Left lung (tissue), 4 donors: ENCODE measurements at regions not wholly inside any gene's neighbourhood (a gene's known extent, or its start where the extent isn't known, plus 50 kb on each side); places are given as distances from the start of the nearest gene placed in this dataset.

Source experiments
- ATAC-seq: fragments of 200-7000 bp; cut with Tn5 transposase; one replicate; pipeline ENCODE4 v1.9.1; 2020; ENCODE audit warnings: moderate library complexity
- DNase-seq, 4 donors: peaks; one replicate each; pipeline ENCODE4 v3.0.0-alpha.2; 2013 to 2020
- H3K27ac ChIP-seq, 2 donors: fragments of 200-600 bp; sonication (generic) in 1 of 2; one replicate each; pipeline versions ENCODE4 v1.5.0 to v1.8.0; 2020 to 2021
- H3K27me3 ChIP-seq, 2 donors: fragments of 200-600 bp; sonication (generic) in 1 of 2; one replicate each; pipeline versions ENCODE4 v1.5.0 to v1.8.0; 2020 to 2021
- H3K36me3 ChIP-seq, 2 donors: fragments of 200-600 bp; sonication (generic) in 1 of 2; one replicate each; pipeline versions ENCODE4 v1.5.0 to v1.8.0; 2020 to 2021
- H3K4me1 ChIP-seq, 2 donors: fragments of 200-600 bp; one replicate each; pipeline ENCODE4 v1.8.0; 2021
- H3K4me3 ChIP-seq, 2 donors: fragments of 200-600 bp; sonication (generic) in 1 of 2; one replicate each; pipeline versions ENCODE4 v1.5.0 to v1.8.0; 2020 to 2021; ENCODE audit warnings: mild to moderate bottlenecking in 1 of 2
- H3K9me3 ChIP-seq, 2 donors: fragments of 200-600 bp; sonication (generic) in 1 of 2; one replicate each; pipeline versions ENCODE4 v1.5.0 to v1.8.0; 2020 to 2021
- intact Hi-C, 2 donors: fragments of 100-400 bp; cut with DNase I; formaldehyde crosslinking; loops; one replicate each; pipeline versions ENCODE4 v1.11.2 to v1.14.2; 2022
- TF ChIP-seq, protein P1 (sequence below), 2 donors: fragments of 200-600 bp; sonication (generic) in 1 of 2; IDR thresholded peaks; one replicate each; pipeline versions ENCODE4 v1.5.0 to v1.8.0; 2021; ENCODE audit warnings: antibody characterized with exemption in 2 of 2
- donor health status: DM: no; HTN: yes; CAD: no.
- donor health status: DM: no; HTN: no; CAD: no.

DNA sequence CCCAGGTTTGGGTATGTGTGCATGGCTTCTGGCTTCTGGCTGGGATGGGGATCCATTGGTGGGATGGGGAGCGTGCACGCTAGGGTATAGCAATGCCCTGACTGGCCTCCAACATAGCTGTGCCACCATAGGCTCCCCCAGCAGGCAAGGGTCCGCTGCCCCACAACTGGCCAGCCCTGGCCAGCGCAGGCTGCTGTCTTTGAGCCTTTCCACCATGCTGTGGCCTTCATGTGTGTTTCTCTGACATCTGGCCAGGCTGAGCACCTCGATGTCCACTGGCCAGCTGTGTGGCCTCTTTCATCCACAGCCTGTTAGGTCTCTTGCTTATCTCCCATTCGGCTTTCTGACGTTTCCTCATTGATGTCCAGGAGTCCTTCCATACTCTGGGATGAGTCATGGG is 231.3 kb downstream of the NDUFA10 start:
- Histone ChIP-seq H3K36me3 (no peaks in the 10 kb centered on the region), H3K9me3 (no peaks in the 10 kb centered on the region), H3K27me3 (no peaks in the 10 kb centered on the region), H3K4me1 (no peaks in the 10 kb centered on the region), H3K4me3 (no peak overlapping the region), H3K27ac (no peak overlapping the region)
- TF ChIP-seq, protein P1, sequence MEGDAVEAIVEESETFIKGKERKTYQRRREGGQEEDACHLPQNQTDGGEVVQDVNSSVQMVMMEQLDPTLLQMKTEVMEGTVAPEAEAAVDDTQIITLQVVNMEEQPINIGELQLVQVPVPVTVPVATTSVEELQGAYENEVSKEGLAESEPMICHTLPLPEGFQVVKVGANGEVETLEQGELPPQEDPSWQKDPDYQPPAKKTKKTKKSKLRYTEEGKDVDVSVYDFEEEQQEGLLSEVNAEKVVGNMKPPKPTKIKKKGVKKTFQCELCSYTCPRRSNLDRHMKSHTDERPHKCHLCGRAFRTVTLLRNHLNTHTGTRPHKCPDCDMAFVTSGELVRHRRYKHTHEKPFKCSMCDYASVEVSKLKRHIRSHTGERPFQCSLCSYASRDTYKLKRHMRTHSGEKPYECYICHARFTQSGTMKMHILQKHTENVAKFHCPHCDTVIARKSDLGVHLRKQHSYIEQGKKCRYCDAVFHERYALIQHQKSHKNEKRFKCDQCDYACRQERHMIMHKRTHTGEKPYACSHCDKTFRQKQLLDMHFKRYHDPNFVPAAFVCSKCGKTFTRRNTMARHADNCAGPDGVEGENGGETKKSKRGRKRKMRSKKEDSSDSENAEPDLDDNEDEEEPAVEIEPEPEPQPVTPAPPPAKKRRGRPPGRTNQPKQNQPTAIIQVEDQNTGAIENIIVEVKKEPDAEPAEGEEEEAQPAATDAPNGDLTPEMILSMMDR (IDR thresholded peaks at IDR 0.05): no peak
- ATAC-seq: no peak
- intact Hi-C loops: no loop called here
- DNase-seq: no peak

DNA sequence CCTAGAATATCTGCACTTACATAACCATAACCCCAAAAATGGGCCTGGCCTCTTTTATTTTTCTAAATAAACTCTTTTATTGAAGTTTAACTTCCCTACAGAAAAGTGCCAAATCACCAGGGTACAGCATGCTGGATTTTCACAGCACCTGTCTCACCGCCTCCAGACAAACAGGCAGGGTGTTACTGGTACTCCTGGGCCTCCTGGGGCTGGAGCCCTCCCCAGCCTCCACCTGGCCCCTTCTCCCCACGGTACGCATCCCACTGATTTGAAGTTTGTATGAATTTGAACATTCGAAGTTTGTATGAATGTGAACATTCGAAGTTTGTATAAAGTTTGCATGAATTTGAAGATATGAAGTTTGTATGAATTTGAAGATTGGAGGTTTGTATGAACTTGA is 232.1 kb downstream of the NDUFA10 start:
- TF ChIP-seq, protein P1 (IDR thresholded peaks at IDR 0.05): no peak
- H3K27me3 ChIP-seq: no peaks in the 10 kb centered on the region
- intact Hi-C loops: no loop called here
- no peaks in the 10 kb centered on the region for H3K4me1 ChIP-seq
- H3K4me3 ChIP-seq: no peak overlapping the region
- DNase-seq (no peak), ATAC-seq (no peak)
- no peaks in the 10 kb centered on the region for H3K36me3 ChIP-seq
- no peaks in the 10 kb centered on the region for H3K9me3 ChIP-seq
- H3K27ac ChIP-seq: no peak overlapping the region

DNA sequence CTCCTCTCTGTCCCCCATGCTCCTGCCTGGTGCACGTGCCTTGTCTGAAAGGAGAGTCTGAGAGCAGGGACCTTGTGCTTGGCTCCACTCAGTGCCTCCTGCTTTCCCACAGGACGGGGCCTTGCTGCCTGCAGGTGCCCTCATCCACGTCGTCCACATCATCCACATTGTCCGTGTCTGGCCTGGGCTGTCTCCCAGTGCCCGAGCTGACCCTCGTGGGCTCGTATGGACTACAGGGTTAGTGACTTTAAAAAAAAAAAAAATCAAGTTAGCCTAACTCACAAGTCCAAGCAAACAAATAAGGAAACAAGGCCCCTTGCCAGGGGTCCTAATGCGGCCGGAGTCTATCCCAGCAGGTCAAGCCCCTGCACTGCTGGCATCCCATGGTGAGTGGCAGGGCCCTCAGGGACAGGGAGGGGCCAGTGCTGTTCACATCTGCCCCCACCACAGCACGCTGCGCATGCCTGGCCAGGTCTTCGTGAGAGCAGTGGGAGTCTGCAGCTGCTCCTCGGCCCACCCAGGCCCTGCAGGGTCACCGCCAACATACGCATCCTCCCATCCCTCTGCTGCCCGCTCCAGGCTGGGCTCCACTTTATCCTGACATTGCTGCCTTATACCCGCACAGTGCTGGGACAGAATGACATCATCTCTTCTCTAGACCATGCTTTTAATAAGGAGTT is 232.6 kb downstream of the NDUFA10 start:
- no peak overlapping the region for H3K4me3 ChIP-seq
- DNase-seq (no peak), ATAC-seq (no peak)
- H3K4me1 ChIP-seq: no peaks in the 10 kb centered on the region
- H3K27ac ChIP-seq: no peak overlapping the region
- H3K36me3 ChIP-seq: no peaks in the 10 kb centered on the region
- TF ChIP-seq, protein P1 (IDR thresholded peaks at IDR 0.05): no peak
- H3K9me3 ChIP-seq: no peaks in the 10 kb centered on the region
- no peaks in the 10 kb centered on the region for H3K27me3 ChIP-seq
- intact Hi-C loops: no loop called here

DNA sequence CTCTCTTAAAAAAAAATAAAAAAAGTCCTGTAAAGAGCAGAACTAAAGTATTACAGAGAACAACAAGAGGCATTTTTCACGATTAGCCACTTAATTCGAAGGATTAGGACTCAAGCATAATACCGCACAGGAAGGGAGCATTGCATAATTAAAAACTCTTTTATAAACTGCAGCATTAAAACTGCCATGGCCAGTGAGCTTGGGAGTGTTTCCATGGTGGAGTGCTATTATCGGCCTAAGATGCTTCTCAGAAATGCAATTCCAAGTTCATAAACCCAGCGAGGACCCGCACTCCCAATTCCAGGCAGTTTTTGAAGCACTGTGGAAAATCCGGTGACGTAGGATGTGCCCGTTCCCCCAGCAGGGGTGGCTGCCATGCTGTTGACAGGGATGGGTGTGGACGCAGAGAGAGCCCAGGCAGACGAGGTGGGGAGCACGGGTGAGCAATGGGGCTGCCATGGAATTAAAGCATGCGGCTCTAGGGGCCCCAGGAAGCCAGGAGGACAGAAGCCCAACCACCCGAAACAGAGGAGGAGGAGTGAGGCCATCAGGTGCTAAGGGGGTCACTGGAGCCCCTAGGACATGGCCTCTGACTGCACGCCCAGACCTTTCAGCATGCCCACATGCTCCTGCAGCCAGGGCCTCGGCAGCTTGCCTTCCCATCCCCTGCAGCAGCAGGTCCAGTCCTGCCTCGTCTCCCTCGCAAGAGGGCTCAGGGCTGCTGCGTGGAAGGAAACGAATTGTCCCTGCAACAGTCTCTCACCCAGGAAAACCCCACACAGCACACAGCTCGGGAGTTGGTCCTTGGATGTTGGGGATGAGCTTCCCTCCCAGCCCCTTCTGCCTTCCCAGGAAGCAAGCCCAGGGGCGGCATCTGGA is 233.4 kb downstream of the NDUFA10 start:
- DNase-seq (no peak), ATAC-seq (no peak)
- no peaks in the 10 kb centered on the region for H3K4me1 ChIP-seq

DNA sequence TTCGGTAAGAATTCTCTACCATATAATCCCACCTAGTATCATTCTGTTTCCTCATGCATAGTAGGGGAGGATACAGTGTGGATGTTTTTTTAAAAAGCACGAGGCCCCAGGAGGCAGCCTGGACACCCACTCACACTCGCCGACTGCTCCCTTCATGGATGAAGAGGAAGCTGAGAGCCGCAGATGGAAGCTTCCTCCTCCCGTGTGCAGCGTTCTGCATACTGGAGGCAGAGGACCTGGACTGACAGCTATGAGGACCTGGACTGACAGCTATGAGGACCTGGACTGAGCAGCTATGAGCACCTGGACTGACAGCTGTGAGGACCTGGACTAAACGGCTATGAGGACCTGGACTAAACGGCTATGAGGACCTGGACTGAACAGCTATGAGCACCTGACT is 234.4 kb downstream of the NDUFA10 start:
- ATAC-seq: no peak
- no peaks in the 10 kb centered on the region for H3K4me1 ChIP-seq
- no peak for DNase-seq
- intact Hi-C loops: no loop called here
- peaks cover 0 to 2% of the 10 kb centered on the region in 2 donors for H3K9me3 ChIP-seq
- TF ChIP-seq, protein P1 (IDR thresholded peaks at IDR 0.05): no peak
- no peaks in the 10 kb centered on the region for H3K27me3 ChIP-seq
- no peak overlapping the region for H3K27ac ChIP-seq
- no peak overlapping the region for H3K4me3 ChIP-seq
- H3K36me3 ChIP-seq: no peaks in the 10 kb centered on the region

More for the DNA sequence above, 233.4 kb downstream of the NDUFA10 start:
- Histone ChIP-seq H3K9me3 (no peaks in the 10 kb centered on the region), H3K27ac (no peak overlapping the region), H3K27me3 (no peaks in the 10 kb centered on the region), H3K4me3 (no peak overlapping the region), H3K36me3 (no peaks in the 10 kb centered on the region)
- intact Hi-C loops: no loop called here
- TF ChIP-seq, protein P1 (IDR thresholded peaks at IDR 0.05): no peak
